Esophagus muscularis mucosa (tissue), 3 donors: ENCODE measurements at regions not wholly inside any gene's neighbourhood (a gene's known extent, or its start where the extent isn't known, plus 50 kb on each side); places are given as distances from the start of the nearest gene placed in this dataset.

Experiments
- CTCF ChIP-seq, 3 experiments: fragments of 200-600 bp in 2 of 3; fragments of 450-650 bp in 1 of 3; sonication (generic) in 2 of 3; IDR thresholded peaks; one replicate each; pipeline ENCODE4 v1.5.1; 2017 to 2019; ENCODE audit warnings: antibody characterized with exemption in 3 of 3, mild to moderate bottlenecking in 2 of 3, moderate library complexity in 1 of 3
- POLR2A ChIP-seq: fragments of 450-650 bp; IDR thresholded peaks from one replicate; pipeline ENCODE4 v1.6.1; 2017; ENCODE audit warnings: antibody characterized with exemption, moderate library complexity, mild to moderate bottlenecking, low read depth
- POLR2AphosphoS5 ChIP-seq, 2 donors: sonication (generic); formaldehyde crosslinking; IDR thresholded peaks; one replicate each; pipeline ENCODE4 v1.6.1; 2017; ENCODE audit warnings: antibody characterized with exemption in 2 of 2

GRCh38 chr1:188825471-188825870 lies 1652.2 kb downstream of the BRINP3 start:
- no peak for TF ChIP-seq CTCF (IDR thresholded peaks at IDR 0.05)
- no peak for TF ChIP-seq POLR2AphosphoS5 (IDR thresholded peaks at IDR 0.05)
- TF ChIP-seq POLR2A = no peak
